Adrenal gland (tissue), 9 donors: ENCODE measurements at regions not wholly inside any gene's neighbourhood (a gene's known extent, or its start where the extent isn't known, plus 50 kb on each side); places are given as distances from the start of the nearest gene placed in this dataset.

Experiments used
- DNase-seq, 7 donors: peaks; one replicate each; pipeline ENCODE4 v3.0.0-alpha.2; 2019 to 2020
- H3K27ac ChIP-seq, 5 donors: fragments of 200-600 bp; sonication (generic) in 4 of 5; 1 replicate in 3 of 5; 2 replicates in 2 of 5; pipeline versions ENCODE4 v1.5.1 to v1.8.0; 2016 to 2020; ENCODE audit warnings: mild to moderate bottlenecking in 1 of 5
- H3K27me3 ChIP-seq: fragments of 200-600 bp; 2 replicates; pipeline ENCODE4 v1.8.0; 2021
- H3K36me3 ChIP-seq, 2 donors: fragments of 200-600 bp; replicated peaks in 1 of 2; 1 replicate in 1 of 2; 2 replicates in 1 of 2; pipeline versions ENCODE4 v1.5.1 to v1.8.0; 2018 to 2022
- H3K4me1 ChIP-seq, 2 donors: fragments of 200-600 bp; replicated peaks in 1 of 2; 1 replicate in 1 of 2; 2 replicates in 1 of 2; pipeline versions ENCODE4 v1.5.1 to v1.8.0; 2018 to 2021
- H3K4me3 ChIP-seq, 4 donors: fragments of 200-600 bp; sonication (generic) in 3 of 4; one replicate each; pipeline ENCODE4 v1.5.1; 2016 to 2018
- H3K9me3 ChIP-seq, 3 donors: fragments of 200-600 bp; sonication (generic) in 1 of 3; replicated peaks in 1 of 3; 1 replicate in 2 of 3; 2 replicates in 1 of 3; pipeline versions ENCODE4 v1.5.1 to v1.8.0; 2016 to 2021
- CTCF ChIP-seq, 6 experiments: fragments of 450-650 bp in 4 of 6; fragments of 200-600 bp in 2 of 6; sonication (generic) in 1 of 6; IDR thresholded peaks; 1 replicate in 5 of 6; 2 replicates in 1 of 6; pipeline versions ENCODE4 v1.5.1 to v1.8.0; 2016 to 2021; ENCODE audit warnings: antibody characterized with exemption in 6 of 6, mild to moderate bottlenecking in 2 of 6, moderate library complexity in 1 of 6
- POLR2A ChIP-seq, 2 donors: fragments of 450-650 bp; IDR thresholded peaks; one replicate each; pipeline ENCODE4 v1.6.1; 2017; ENCODE audit warnings: antibody characterized with exemption in 2 of 2, mild to moderate bottlenecking in 2 of 2, moderate library complexity in 1 of 2
- WGBS, 4 donors: extraction: QIAGEN DNeasy Blood & Tissue Kit in 2 of 4; methylation state at CpG; one replicate each; pipeline versions ENCODE4 v1.1.5 to v1.1.7; 2013 to 2017; 5-methylcytosine and 5-hydroxymethylcytosine counted together
- intact Hi-C, 2 donors: fragments of 100-400 bp; cut with DNase I; formaldehyde crosslinking; loops; one replicate each; pipeline versions ENCODE4 v1.14.1 to v1.15.0; 2022 to 2023
- donor health status: healthy with polysubstance abuse.
- donor health status: Bipolar disorder and iron deficiency.
- donor health status: DM: yes; HTN: yes; CAD: no.
- donor health status: DM: no; HTN: no; CAD: no.
- donor health status: DM: no; HTN: no; CAD: no.

GRCh38 chr18:5600378-5601071 lies 56.7 kb upstream of the EPB41L3 start:
- intact Hi-C loops, result no loop called here
- WGBS, 4 donors, result 44 to 55% (median 51%) methylated on average over 4 of the region's 4 CpGs
- Histone ChIP-seq H3K27ac (no peak overlapping the region), H3K4me3 (no peak overlapping the region), H3K36me3 (no peaks in the 10 kb centered on the region), H3K4me1 (peaks cover 0 to 14% of the 10 kb centered on the region in 2 donors), H3K9me3 (no peaks in the 10 kb centered on the region), H3K27me3 (no peaks in the 10 kb centered on the region)
- DNase-seq, result no peak
- TF ChIP-seq POLR2A (IDR thresholded peaks at IDR 0.05), result no peak
- peak; percentile 13 to 80 (median 52) for TF ChIP-seq CTCF (IDR thresholded peaks at IDR 0.05)

- H3K36me3 ChIP-seq, result no peaks in the 10 kb centered on the region
- 37 to 79% (median 51%) methylated on average over 2 of the region's 2 CpGs for WGBS, 4 donors
- no peaks in the 10 kb centered on the region for H3K9me3 ChIP-seq
- H3K4me3 ChIP-seq, result no peak overlapping the region
- no peaks in the 10 kb centered on the region for H3K27me3 ChIP-seq
- H3K27ac ChIP-seq, result no peak overlapping the region
- TF ChIP-seq CTCF (IDR thresholded peaks at IDR 0.05), result no peak
- no peak for TF ChIP-seq POLR2A (IDR thresholded peaks at IDR 0.05)
- DNase-seq, result no peak
- H3K4me1 ChIP-seq, result peaks cover 0 to 13% of the 10 kb centered on the region in 2 donors
- intact Hi-C loops, result no loop called here
Observed at GRCh38 chr18:5596585-5596984, 52.8 kb upstream of the EPB41L3 start.
